GM19455 (cell line): ENCODE measurements at regions not wholly inside any gene's neighbourhood (a gene's known extent, or its start where the extent isn't known, plus 50 kb on each side); places are given as distances from the start of the nearest gene placed in this dataset.
"Not testable (repeated sequence)": the region's sequence is repeated elsewhere in the genome, so short reads cannot be mapped to it uniquely, and the experiment has no call there.

Experiments
- ATAC-seq: cut with Tn5 transposase; IDR thresholded peaks from one replicate; pipeline ENCODE4 v1.9.1; 2021; ENCODE audit not compliant: unreplicated experiment

GRCh38 chr1:96469726-96470125 lies 251.9 kb upstream of the PTBP2 start:
- ATAC-seq = not testable (repeated sequence)

GRCh38 chr1:96472471-96472870 lies 249.1 kb upstream of the PTBP2 start:
- ATAC-seq = no peak

- ATAC-seq = no peak
Measured at GRCh38 chr1:96473791-96474434, 247.7 kb upstream of the PTBP2 start.

- no peak for ATAC-seq
Measured at GRCh38 chr1:96474985-96475743, 246.4 kb upstream of the PTBP2 start.

- ATAC-seq = no peak
Measured at GRCh38 chr1:96475903-96476302, 245.7 kb upstream of the PTBP2 start.

GRCh38 chr1:96478228-96478627 lies 243.4 kb upstream of the PTBP2 start:
- ATAC-seq = no peak

- no peak for ATAC-seq
Measured at GRCh38 chr1:96481409-96481808, 240.2 kb upstream of the PTBP2 start.

GRCh38 chr1:96482616-96483015 lies 239.0 kb upstream of the PTBP2 start:
- no peak for ATAC-seq

- no peak for ATAC-seq
Measured at GRCh38 chr1:96487394-96487793, 234.2 kb upstream of the PTBP2 start.

- no peak for ATAC-seq
Measured at GRCh38 chr1:96487971-96488370, 233.6 kb upstream of the PTBP2 start.

- no peak for ATAC-seq
Measured at GRCh38 chr1:96488777-96489176, 232.8 kb upstream of the PTBP2 start.

GRCh38 chr1:96492236-96492635 lies 229.3 kb upstream of the PTBP2 start:
- ATAC-seq = no peak

- ATAC-seq = no peak
Measured at GRCh38 chr1:96498744-96499340, 222.7 kb upstream of the PTBP2 start.

- ATAC-seq = no peak
Measured at GRCh38 chr1:96508233-96508632, 213.4 kb upstream of the PTBP2 start.

- no peak for ATAC-seq
Measured at GRCh38 chr1:96509339-96509738, 212.2 kb upstream of the PTBP2 start.

GRCh38 chr1:96509951-96510350 lies 211.6 kb upstream of the PTBP2 start:
- ATAC-seq = no peak

- no peak for ATAC-seq
Measured at GRCh38 chr1:96510391-96510790, 211.2 kb upstream of the PTBP2 start.

- ATAC-seq = no peak
Measured at GRCh38 chr1:96510911-96511310, 210.7 kb upstream of the PTBP2 start.

GRCh38 chr1:96513136-96513535 lies 208.4 kb upstream of the PTBP2 start:
- no peak for ATAC-seq

- ATAC-seq = peak; percentile 90
Measured at GRCh38 chr1:96515430-96515829, 206.2 kb upstream of the PTBP2 start.

- no peak for ATAC-seq
Measured at GRCh38 chr1:96515925-96516324, 205.7 kb upstream of the PTBP2 start.

GRCh38 chr1:96519851-96520578 lies 201.6 kb upstream of the PTBP2 start:
- no peak for ATAC-seq
